Activated CD4-positive, alpha-beta T cell treated with anti-CD3 and anti-CD28 coated beads, Interleukin-2, amount 10 ng/mL, durations not matched to agents 7 days and 5 days (primary cell): ENCODE measurements at regions not wholly inside any gene's neighbourhood (a gene's known extent, or its start where the extent isn't known, plus 50 kb on each side); places are given as distances from the start of the nearest gene placed in this dataset.

Source experiments
- CTCF ChIA-PET: fragments of 350-600 bp; sonication (Branson Sonifier 250); formaldehyde crosslinking; loops from one replicate; lab custom pipeline; 2021; ENCODE audit warnings: antibody characterized with exemption; lab: Charles Lee
- POLR2A ChIA-PET: fragments of 350-600 bp; sonication (Branson Sonifier 250); formaldehyde crosslinking; loops from one replicate; lab custom pipeline; 2021; ENCODE audit warnings: antibody characterized with exemption; lab: Charles Lee
- DNase-seq: peaks from one replicate; pipeline ENCODE4 v3.0.0-alpha.2; 2020
- H3K27ac Mint-ChIP-seq: one replicate; pipeline ENCODE4 v1.8.0; 2021; ENCODE audit warnings: mild to moderate bottlenecking, moderate library complexity, mixed read lengths
- H3K27me3 Mint-ChIP-seq: one replicate; pipeline ENCODE4 v1.8.0; 2021; ENCODE audit warnings: mixed read lengths
- H3K36me3 Mint-ChIP-seq: one replicate; pipeline ENCODE4 v1.8.0; 2021; ENCODE audit warnings: low read depth, mixed read lengths
- H3K4me1 Mint-ChIP-seq: one replicate; pipeline ENCODE4 v1.8.0; 2021; ENCODE audit warnings: mixed read lengths
- H3K4me3 Mint-ChIP-seq: one replicate; pipeline ENCODE4 v1.8.0; 2021; ENCODE audit warnings: mild to moderate bottlenecking, moderate library complexity, mixed read lengths
- H3K9me3 Mint-ChIP-seq: one replicate; pipeline ENCODE4 v1.8.0; 2021; ENCODE audit warnings: mixed read lengths

GRCh38 chr6:20036141-20036677 lies 176.1 kb downstream of the MBOAT1 start:
- H3K4me3 Mint-ChIP-seq: no peak overlapping the region
- POLR2A ChIA-PET: no interaction called here
- DNase-seq: no peak
- peaks cover 3% of the 10 kb centered on the region for H3K27me3 Mint-ChIP-seq
- no peaks in the 10 kb centered on the region for H3K9me3 Mint-ChIP-seq
- H3K36me3 Mint-ChIP-seq: no peaks in the 10 kb centered on the region
- CTCF ChIA-PET: no interaction called here
- H3K27ac Mint-ChIP-seq: no peak overlapping the region
- H3K4me1 Mint-ChIP-seq: no peaks in the 10 kb centered on the region

GRCh38 chr6:20038410-20039204 lies 173.7 kb downstream of the MBOAT1 start:
- Mint-ChIP-seq H3K9me3 (no peaks in the 10 kb centered on the region), H3K27ac (no peak overlapping the region), H3K27me3 (peaks cover 3% of the 10 kb centered on the region), H3K4me3 (no peak overlapping the region), H3K4me1 (no peaks in the 10 kb centered on the region), H3K36me3 (no peaks in the 10 kb centered on the region)
- ChIA-PET CTCF (no interaction called here), POLR2A (no interaction called here)
- DNase-seq: no peak

- Mint-ChIP-seq H3K4me1 (no peaks in the 10 kb centered on the region), H3K36me3 (no peaks in the 10 kb centered on the region), H3K4me3 (no peak overlapping the region), H3K27ac (no peak overlapping the region), H3K27me3 (no peaks in the 10 kb centered on the region), H3K9me3 (no peaks in the 10 kb centered on the region)
- POLR2A ChIA-PET: no interaction called here
- CTCF ChIA-PET: no interaction called here
- no peak for DNase-seq
Measured at GRCh38 chr6:20044883-20045282, 167.4 kb downstream of the MBOAT1 start.
